Activated CD4-positive, alpha-beta T cell treated with anti-CD3 and anti-CD28 coated beads, Interleukin-2, amount 50 U/mL, for 24 hours (primary cell): ENCODE measurements at regions not wholly inside any gene's neighbourhood (a gene's known extent, or its start where the extent isn't known, plus 50 kb on each side); places are given as distances from the start of the nearest gene placed in this dataset.
"Not testable (repeated sequence)": the region's sequence is repeated elsewhere in the genome, so short reads cannot be mapped to it uniquely, and the experiment has no call there.

Source experiments
- DNase-seq, 2 donors: peaks; one replicate each; pipeline ENCODE4 v3.0.0-alpha.2; 2020; ENCODE audit warnings: low read depth in 1 of 2, low spot score in 1 of 2

- DNase-seq: no peak
These were observed 420.1 kb upstream of the MGMT start for GRCh38 chr10:129046962-129047361.

- no peak for DNase-seq
These were observed 419.4 kb upstream of the MGMT start for GRCh38 chr10:129047600-129047999.

- no peak for DNase-seq
These were observed 418.5 kb upstream of the MGMT start for GRCh38 chr10:129048513-129048912.

GRCh38 chr10:129049501-129049900 lies 417.5 kb upstream of the MGMT start:
- DNase-seq: no peak

- DNase-seq: no peak
These were observed 411.8 kb upstream of the MGMT start for GRCh38 chr10:129055225-129055624.

GRCh38 chr10:129055986-129056385 lies 411.1 kb upstream of the MGMT start:
- no peak for DNase-seq

GRCh38 chr10:129056734-129057689 lies 410.0 kb upstream of the MGMT start:
- DNase-seq: no peak

GRCh38 chr10:129057856-129058663 lies 409.0 kb upstream of the MGMT start:
- DNase-seq: no peak

- DNase-seq: no peak
These were observed 408.3 kb upstream of the MGMT start for GRCh38 chr10:129058664-129059155.

- DNase-seq: no peak
These were observed 407.1 kb upstream of the MGMT start for GRCh38 chr10:129059977-129060376.

- no peak for DNase-seq
These were observed 403.8 kb upstream of the MGMT start for GRCh38 chr10:129063212-129063611.

GRCh38 chr10:129063877-129064276 lies 403.2 kb upstream of the MGMT start:
- DNase-seq: no peak

GRCh38 chr10:129066529-129066928 lies 400.5 kb upstream of the MGMT start:
- not testable (repeated sequence) for DNase-seq

- not testable (repeated sequence) for DNase-seq
These were observed 395.6 kb upstream of the MGMT start for GRCh38 chr10:129071411-129071810.

- no peak for DNase-seq
These were observed 392.1 kb upstream of the MGMT start for GRCh38 chr10:129074939-129075338.

- DNase-seq: no peak
These were observed 391.5 kb upstream of the MGMT start for GRCh38 chr10:129075508-129075907.

- no peak for DNase-seq
These were observed 391.1 kb upstream of the MGMT start for GRCh38 chr10:129075927-129076326.

GRCh38 chr10:129078346-129078745 lies 388.7 kb upstream of the MGMT start:
- no peak for DNase-seq

- DNase-seq: no peak
These were observed 388.3 kb upstream of the MGMT start for GRCh38 chr10:129078746-129079145.

- no peak for DNase-seq
These were observed 387.3 kb upstream of the MGMT start for GRCh38 chr10:129079705-129080104.

- no peak for DNase-seq
These were observed 381.2 kb upstream of the MGMT start for GRCh38 chr10:129085811-129086210.

- no peak for DNase-seq
These were observed 377.7 kb upstream of the MGMT start for GRCh38 chr10:129089341-129089740.
